Activated CD8-positive, alpha-beta memory T cell treated with anti-CD3 and anti-CD28 coated beads for 48 hours (primary cell): ENCODE measurements at regions not wholly inside any gene's neighbourhood (a gene's known extent, or its start where the extent isn't known, plus 50 kb on each side); places are given as distances from the start of the nearest gene placed in this dataset.

Source experiments
- DNase-seq, 3 experiments: peaks; one replicate each; pipeline ENCODE4 v3.0.0-alpha.2; 2020; ENCODE audit warnings: low read depth in 2 of 3, low spot score in 2 of 3

DNA sequence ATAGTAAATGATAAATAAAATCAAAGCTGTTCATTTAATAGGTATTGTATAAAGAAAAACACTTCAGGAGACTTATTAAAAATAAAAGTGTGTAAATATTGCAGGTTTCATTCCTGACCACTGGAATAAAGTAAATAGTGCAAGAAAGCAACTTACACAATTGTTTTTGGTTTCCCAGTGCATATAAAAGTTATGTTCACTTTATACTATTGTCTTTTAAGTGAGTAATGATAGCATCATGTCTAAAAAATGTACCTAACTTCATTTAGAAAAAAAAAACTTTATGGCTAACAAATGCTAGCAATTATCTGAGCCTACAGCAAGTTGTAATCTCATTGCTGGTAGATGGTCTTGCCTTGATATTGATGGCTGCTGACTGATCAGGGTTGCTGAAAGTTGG lies 726.6 kb upstream of the POU3F2 start:
- DNase-seq: no peak

GRCh38 chr6:98116455-98116854 lies 717.9 kb upstream of the POU3F2 start:
- no peak for DNase-seq

DNA sequence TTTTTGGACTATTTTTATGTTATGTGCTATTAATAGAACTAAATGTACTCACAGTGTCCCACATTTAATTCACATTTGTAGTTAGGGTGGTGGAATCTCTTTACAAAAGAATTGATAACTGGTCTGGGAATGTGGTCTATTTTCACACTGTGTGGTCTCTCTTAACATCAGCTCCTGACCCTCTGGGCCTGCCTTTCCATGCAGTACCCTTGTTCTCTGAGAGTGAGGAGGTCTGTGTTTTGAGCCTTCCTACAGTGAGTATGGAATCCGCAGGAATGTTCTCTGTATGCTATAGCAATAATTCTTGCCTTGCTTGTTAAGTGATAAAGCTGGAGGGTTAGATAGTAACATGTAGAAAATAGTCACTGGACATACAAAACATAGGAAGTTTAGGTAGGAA lies 717.3 kb upstream of the POU3F2 start:
- no peak for DNase-seq

DNA sequence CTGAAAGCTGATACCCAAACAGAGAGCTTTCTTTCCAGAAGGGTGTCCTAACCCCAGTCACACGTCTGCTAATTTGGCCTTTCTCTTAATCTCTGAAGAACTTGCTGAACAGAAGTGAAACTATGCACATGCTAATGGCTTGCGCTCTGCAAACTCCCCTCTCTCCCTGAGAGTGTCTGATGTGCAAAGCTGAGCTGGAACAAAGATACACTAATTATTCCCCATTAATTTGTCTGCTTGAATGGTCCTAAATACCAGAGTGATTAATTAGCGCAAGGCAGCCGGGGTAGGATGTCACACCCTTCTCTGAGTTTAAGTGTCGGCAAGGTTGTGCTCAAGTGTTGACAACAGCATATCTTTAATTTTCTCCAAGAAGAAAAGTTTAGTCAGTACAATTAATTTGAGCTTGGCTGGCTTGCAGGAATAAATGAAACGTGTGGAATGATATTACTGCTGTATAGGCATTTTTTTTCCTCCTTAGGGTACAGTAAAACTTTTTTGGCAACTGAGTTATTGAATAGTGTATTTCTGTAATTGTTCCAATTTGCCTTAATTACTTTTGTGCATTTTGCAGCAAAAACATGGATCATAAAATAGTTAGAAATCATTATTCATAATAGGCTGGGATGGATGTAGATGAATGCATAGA lies 715.9 kb upstream of the POU3F2 start:
- no peak for DNase-seq

GRCh38 chr6:98124171-98124570 lies 710.2 kb upstream of the POU3F2 start:
- DNase-seq: no peak

DNA sequence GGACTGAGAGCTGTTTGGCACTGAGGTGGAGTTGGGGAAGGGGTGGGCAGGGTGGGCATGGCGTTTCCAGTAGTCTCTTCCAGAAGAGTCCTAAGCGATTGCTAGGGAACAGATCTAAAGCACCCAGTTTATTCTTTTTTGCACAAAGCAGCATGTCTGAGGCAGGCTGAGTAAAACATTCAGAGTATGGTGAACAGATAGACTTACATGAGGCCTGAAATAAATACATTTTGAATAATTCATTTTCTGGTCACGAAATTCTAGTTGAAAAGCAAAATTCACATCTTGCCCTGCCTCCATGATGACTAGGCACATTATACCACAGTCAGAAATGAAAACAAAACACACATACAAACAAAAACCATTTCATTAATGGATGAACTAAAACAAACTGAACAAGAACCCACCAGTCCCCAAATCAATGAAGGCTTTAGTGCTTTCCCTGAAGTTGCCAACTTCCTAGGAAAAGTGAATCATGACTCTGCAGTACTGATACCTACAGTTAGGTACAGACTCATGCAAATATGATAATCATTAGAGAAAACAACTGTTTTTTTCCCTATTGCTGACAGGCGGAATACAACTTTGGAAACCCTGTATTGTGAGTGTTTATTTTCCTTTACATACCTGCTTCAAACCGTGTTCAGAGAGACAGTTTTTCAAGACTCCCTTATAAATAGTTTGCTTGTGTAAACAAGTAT lies 702.9 kb upstream of the POU3F2 start:
- no peak for DNase-seq

DNA sequence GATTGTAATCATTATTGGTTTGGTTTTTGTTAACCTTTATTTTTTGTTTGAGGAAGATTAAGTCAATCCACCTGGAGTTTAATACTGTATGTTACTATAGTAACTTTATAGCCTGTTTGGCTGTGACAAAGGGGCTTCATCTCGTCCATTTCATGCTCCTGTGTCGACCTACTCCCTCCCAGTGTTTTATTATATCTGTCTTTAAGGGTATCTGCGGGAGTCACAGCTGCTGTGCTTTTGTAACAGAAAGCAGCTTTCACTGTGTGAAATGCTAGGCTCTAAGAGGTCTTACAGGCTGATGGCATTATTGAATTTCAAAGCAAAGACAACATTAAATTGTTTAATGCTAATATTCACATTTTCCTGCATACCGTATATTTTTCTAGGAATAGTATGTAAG lies 698.0 kb upstream of the POU3F2 start:
- no peak for DNase-seq

- no peak for DNase-seq
These were observed 697.0 kb upstream of the POU3F2 start for GRCh38 chr6:98137391-98137790.

DNA sequence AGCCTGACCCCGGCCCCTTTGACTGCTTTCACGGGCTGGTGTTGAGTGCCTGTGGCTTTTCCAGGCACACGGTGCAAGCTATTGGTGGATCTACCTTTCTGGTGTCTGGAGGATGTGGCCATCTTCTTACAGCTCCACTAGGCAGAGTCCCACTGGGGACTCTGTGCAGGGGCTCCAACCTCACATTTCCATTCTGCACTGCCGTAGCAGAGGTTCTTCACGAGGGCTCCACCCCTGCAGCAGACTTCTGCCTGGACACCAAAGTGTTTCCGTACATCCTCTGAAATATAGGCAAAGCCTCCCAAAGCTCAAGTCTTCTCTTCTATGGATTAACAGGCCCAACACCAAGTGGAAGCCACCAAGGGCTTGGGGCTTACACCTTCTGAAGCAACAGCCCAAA lies 691.5 kb upstream of the POU3F2 start:
- DNase-seq: no peak

DNA sequence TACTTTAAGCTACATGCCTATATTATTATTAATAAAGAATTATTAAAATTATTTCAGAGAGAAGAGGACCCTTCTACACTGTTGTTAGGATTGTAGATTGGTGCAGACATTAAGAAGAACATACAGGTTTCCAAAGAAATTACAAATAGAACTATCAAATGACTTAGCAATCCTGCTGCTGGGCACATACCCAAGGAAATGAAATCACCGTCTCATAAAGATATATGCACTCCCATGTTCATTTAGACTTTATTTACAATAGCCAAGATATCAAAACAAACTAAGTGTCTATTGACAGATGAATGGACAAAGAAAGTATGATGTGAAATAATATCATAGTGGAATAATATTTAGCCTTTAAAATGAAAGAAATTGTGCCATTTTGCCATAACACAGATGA lies 687.7 kb upstream of the POU3F2 start:
- DNase-seq: no peak

DNA sequence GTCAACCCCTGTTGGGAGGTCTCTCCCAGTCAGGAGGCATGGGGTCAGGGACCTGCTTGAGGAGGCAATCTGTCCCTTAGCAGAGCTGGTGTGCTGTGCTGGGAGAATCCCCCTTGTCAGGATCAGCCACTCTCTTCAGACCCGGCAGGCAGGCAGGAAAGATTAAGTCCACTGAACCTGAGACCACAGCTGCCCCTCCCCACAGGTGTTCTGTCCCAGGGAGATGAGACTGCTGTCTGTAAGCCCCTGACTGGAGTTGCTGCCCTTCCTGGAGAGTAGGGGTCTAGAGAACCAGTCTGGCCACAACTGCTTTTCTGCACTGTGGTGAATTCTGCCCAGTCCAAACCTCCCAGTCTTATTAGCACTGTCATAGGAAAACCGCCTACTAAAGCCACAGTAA lies 677.8 kb upstream of the POU3F2 start:
- no peak for DNase-seq

DNA sequence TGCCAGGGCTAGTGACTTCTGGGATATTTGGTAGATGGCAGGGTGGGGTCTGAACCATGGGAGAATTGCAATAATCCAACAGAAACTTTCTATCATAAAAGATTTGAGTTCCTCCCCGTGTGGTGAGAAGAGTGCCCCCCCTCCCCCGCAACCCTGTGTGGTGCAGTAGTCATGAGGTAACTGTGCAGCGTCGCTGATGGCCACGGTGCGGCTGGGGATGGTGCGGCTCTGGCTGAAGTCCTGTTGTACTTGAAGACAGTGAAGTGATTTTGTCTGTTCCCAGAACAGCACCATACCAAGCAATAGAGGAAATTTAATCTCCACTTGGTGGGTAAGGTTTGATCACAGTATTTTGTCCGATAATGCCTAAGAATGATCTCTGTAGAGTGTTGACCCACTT lies 654.8 kb upstream of the POU3F2 start:
- no peak for DNase-seq

DNA sequence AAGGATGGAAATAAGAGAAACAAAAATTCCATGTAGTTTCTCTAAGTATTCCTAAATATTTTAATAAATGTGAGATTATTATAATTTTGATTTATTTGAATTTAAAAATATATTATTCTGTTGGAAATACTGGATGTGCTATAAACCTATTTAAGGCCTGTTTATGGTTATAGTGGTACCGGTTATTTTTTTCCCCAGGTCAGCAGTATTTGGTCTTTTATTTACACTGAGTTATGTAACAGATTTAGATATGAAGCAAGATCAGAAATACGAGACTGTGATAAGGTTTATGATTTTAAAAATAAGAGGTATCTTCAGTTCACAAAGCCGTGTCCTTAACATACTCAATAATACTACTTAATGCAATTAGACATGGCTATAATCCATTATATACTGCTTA lies 634.3 kb upstream of the POU3F2 start:
- no peak for DNase-seq

DNA sequence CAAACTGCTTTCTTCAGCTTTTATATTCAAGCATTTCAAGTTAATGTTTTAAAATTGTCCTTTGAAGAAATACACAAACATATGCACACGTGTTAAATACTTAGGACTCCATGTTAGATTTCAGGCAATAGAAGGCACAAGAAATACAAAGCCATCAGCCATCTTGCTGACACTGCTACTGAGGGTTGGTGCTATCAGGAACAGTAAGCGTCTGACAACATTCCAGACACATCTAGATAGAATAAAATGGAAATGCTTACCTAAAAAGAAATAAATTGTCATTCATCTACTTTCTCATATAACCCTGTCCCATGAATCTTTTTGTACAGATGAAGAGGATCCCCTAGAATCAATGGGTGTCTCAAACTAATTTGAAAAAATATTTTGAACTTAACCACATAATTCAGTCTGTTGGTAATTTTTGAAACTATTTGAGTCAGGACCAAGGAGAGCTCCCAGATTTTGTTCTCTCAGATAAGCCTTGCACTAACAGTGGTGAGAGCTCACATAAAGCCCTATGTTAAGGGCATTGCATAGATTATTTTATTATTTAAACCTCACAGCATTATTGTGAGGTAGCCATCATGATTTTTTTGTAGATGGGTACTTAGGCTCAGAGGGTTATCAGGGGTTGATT lies 631.1 kb upstream of the POU3F2 start:
- no peak for DNase-seq

DNA sequence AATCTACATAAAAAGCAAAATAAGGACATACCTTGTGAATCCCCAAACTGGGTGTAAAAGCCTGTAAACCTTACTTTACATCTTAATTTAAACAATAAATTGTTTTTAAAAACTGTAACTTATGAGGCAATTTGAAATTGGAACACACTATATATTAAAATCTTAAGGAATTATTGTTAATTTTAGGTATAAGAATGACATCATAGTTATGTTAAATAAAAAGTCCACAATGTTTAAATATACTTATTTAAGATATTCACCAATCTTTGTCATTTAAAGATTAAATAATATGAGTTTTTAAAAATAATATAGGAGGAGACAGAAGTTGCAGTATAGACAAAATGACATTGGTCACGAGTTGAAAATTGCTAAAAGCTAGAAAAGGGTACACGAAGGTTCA lies 621.9 kb upstream of the POU3F2 start:
- no peak for DNase-seq

DNA sequence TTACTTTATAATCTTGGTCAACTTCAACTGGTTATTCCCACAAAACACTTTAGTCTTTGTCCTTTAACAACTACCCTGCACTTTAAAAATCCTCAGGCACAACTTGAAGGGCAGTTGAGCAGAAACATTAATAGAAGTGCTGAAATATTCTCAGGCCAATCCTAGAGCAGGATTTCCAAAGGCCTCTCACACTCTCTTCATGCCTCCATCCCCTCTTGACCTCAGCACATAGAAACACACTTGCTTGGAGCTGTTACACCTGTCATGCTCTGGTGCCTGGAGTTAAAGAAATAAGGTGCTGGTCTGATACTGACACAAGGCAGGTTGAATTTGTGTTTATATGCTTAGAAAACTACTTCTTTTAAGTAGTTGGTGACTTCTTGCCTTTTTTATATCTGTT lies 618.8 kb upstream of the POU3F2 start:
- no peak for DNase-seq

GRCh38 chr6:98230250-98230649 lies 604.1 kb upstream of the POU3F2 start:
- no peak for DNase-seq

- no peak for DNase-seq
These were observed 595.3 kb upstream of the POU3F2 start for GRCh38 chr6:98239057-98239456.

- no peak for DNase-seq
These were observed 592.7 kb upstream of the POU3F2 start for GRCh38 chr6:98241630-98242029.

DNA sequence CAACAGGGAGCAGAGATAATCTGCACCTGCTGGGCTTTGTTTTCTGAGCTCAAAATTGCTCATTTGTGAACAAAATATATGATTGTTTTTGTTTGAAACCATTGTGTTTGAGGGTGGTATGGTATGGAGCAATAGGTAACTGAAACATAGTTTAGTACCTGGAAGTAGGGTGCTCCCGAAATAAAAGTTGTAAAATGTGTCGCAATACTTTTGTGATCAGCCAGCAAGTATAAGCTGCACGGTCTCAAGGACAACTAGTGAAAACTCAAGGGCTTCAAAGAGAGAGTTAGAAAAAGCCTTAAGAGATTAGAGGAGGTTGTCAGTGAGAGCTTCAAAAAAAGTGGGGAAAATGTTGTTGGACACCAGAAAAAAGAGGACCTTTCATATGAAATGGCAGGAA lies 579.8 kb upstream of the POU3F2 start:
- DNase-seq: no peak

GRCh38 chr6:98260382-98260781 lies 574.0 kb upstream of the POU3F2 start:
- DNase-seq: no peak

DNA sequence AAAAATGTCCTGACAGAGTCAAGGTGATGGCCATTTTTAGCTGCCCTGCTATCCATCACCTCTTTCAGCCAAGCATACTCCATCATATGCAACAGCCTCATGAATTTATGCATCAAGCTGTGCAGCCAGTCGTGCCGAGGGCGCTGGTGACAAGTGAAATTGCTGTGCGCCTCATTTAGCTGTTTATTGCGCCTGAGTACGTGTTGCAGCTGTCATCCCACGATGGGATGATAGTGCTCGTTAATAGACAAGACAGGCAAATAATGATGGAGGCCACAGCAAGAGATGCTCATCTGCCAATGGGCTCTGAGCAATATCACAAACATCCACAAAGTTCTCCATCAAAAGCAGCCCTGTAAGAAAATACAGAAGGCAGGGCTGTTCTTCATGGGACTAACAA lies 562.3 kb upstream of the POU3F2 start:
- DNase-seq: no peak

DNA sequence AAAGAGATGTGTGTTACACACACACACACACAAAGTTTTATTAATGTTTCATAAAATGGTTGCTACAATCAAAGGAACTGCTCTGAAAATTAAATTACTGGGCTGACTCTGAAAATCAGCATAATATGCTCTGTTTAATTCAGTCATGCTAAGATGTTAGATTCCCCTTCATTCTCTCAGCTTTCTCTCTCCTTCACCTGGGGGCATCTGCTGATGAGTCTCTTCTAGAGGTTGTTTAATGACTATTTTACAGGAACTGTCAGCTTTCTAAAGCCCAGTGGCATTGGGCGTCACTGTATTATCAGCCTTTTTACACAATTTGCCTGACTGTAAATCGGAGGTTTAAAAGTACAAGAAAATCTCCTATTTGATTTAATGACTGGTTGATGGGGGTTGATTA lies 559.7 kb upstream of the POU3F2 start:
- DNase-seq: no peak
